Glutamatergic neuron (in vitro differentiated cells): ENCODE measurements at regions not wholly inside any gene's neighbourhood (a gene's known extent, or its start where the extent isn't known, plus 50 kb on each side); places are given as distances from the start of the nearest gene placed in this dataset.

Experiments
- DNase-seq: peaks from one replicate; pipeline ENCODE4 v3.0.0; 2022
- H3K27ac Mint-ChIP-seq: one replicate; pipeline ENCODE4 v1.8.0; 2020; ENCODE audit warnings: mild to moderate bottlenecking, mixed read lengths, inconsistent platforms; ENCODE audit not compliant: unreplicated experiment
- H3K27me3 Mint-ChIP-seq: one replicate; pipeline ENCODE4 v1.8.0; 2020; ENCODE audit warnings: mild to moderate bottlenecking, moderate library complexity, mixed read lengths, inconsistent platforms; ENCODE audit not compliant: unreplicated experiment
- H3K36me3 Mint-ChIP-seq: one replicate; pipeline ENCODE4 v1.8.0; 2020; ENCODE audit warnings: mild to moderate bottlenecking, mixed read lengths, inconsistent platforms; ENCODE audit not compliant: unreplicated experiment
- H3K4me1 Mint-ChIP-seq: one replicate; pipeline ENCODE4 v1.8.0; 2020; ENCODE audit warnings: mild to moderate bottlenecking, low read depth, mixed read lengths, inconsistent platforms; ENCODE audit not compliant: unreplicated experiment
- H3K4me3 Mint-ChIP-seq: one replicate; pipeline ENCODE4 v1.8.0; 2020; ENCODE audit warnings: mild to moderate bottlenecking, mixed read lengths, inconsistent platforms; ENCODE audit not compliant: unreplicated experiment
- H3K9me3 Mint-ChIP-seq: one replicate; pipeline ENCODE4 v1.8.0; 2020; ENCODE audit warnings: mild to moderate bottlenecking, moderate library complexity, mixed read lengths, inconsistent platforms; ENCODE audit not compliant: unreplicated experiment
- TF ChIP-seq, protein P1 (sequence below): fragments of 200-600 bp; sonication (generic); IDR thresholded peaks from one replicate; pipeline ENCODE4 v1.5.0; 2021; ENCODE audit not compliant: partially characterized antibody, unreplicated experiment

- Mint-ChIP-seq H3K4me3 (no peak overlapping the region), H3K4me1 (no peaks in the 10 kb centered on the region), H3K9me3 (no peaks in the 10 kb centered on the region), H3K27ac (no peak overlapping the region), H3K36me3 (no peaks in the 10 kb centered on the region), H3K27me3 (no peaks in the 10 kb centered on the region)
- TF ChIP-seq, protein P1, sequence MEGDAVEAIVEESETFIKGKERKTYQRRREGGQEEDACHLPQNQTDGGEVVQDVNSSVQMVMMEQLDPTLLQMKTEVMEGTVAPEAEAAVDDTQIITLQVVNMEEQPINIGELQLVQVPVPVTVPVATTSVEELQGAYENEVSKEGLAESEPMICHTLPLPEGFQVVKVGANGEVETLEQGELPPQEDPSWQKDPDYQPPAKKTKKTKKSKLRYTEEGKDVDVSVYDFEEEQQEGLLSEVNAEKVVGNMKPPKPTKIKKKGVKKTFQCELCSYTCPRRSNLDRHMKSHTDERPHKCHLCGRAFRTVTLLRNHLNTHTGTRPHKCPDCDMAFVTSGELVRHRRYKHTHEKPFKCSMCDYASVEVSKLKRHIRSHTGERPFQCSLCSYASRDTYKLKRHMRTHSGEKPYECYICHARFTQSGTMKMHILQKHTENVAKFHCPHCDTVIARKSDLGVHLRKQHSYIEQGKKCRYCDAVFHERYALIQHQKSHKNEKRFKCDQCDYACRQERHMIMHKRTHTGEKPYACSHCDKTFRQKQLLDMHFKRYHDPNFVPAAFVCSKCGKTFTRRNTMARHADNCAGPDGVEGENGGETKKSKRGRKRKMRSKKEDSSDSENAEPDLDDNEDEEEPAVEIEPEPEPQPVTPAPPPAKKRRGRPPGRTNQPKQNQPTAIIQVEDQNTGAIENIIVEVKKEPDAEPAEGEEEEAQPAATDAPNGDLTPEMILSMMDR, result no peak
- DNase-seq, result no peak
Observed at GRCh38 chr11:110824912-110825620, 112.8 kb upstream of the ARHGAP20 start.

- H3K9me3 Mint-ChIP-seq, result no peaks in the 10 kb centered on the region
- H3K4me1 Mint-ChIP-seq, result no peaks in the 10 kb centered on the region
- no peak overlapping the region for H3K4me3 Mint-ChIP-seq
- H3K27ac Mint-ChIP-seq, result no peak overlapping the region
- H3K27me3 Mint-ChIP-seq, result no peaks in the 10 kb centered on the region
- no peaks in the 10 kb centered on the region for H3K36me3 Mint-ChIP-seq
- TF ChIP-seq, protein P1, result no peak
- DNase-seq, result no peak
Observed at GRCh38 chr11:110818032-110818687, 105.9 kb upstream of the ARHGAP20 start.

DNA sequence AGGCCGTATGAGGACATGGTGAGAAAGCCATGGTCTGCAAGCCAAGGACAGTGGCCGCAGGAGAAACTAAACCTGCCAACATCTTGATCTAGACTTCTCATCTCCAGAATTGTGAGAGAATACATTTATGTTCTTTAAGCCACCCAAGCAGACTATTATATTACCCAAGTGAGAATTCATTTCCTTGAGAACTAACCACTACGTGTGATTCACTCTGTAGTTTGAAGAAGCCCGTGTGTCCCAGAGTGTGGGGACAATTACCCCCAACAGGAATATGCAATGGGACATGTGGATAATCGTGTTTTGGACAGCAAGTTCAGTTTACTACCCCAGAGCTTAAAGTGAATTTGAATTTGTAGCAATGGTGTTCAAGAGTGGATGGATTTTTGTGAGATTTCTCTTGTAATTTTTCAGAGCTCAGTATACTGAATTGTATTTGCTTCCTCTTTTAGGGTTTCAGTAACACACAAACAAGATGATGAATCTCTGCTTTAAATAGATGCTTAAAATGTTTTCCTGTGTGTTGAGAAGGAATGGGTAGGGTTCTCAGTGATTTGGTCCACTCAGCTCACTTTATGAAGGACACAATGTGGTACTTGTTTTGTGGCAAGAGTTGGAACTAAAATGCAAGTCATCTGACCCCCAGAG is 100.0 kb upstream of the ARHGAP20 start:
- Mint-ChIP-seq H3K4me3 (no peak overlapping the region), H3K4me1 (no peaks in the 10 kb centered on the region), H3K36me3 (no peaks in the 10 kb centered on the region), H3K9me3 (no peaks in the 10 kb centered on the region), H3K27me3 (no peaks in the 10 kb centered on the region), H3K27ac (no peak overlapping the region)
- no peak for DNase-seq
- TF ChIP-seq, protein P1, result no peak

DNA sequence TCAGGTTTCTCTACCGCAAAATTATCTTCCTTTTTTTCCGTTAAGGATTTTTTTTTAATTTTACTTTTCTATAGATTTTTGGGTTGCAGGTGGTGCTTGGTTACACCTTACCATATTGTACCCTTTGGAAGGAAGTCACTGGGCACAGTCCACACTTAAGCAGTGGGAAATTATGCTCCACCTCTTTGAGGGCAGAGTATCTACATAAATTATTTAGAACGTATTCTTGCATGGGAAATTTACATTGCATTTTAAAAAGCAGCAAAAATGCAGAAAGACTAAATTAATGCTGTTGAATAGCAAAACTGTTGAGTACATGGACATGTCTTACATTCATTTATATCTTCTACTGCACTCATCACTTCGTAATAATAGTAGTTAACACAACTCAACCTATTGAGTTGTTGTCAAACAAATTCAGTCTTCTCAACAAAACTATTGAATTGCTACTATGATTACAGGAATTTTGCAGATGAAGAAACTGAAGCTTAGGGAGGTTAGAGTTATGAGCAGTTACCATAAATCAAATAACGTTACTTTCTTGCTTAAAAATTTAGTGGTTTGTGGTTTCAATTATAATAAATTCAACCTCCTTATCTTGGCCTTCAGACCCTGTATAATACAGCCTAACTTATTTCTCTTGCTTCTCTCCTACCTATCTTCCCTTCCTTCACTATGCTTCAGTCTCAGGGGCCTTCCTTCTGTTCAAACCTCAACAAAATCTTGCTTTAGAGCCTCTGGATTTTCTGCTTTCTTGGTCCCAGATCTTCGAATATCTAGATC is 97.4 kb upstream of the ARHGAP20 start:
- no peaks in the 10 kb centered on the region for H3K4me1 Mint-ChIP-seq
- H3K4me3 Mint-ChIP-seq, result no peak overlapping the region
- no peaks in the 10 kb centered on the region for H3K9me3 Mint-ChIP-seq
- H3K27me3 Mint-ChIP-seq, result no peaks in the 10 kb centered on the region
- DNase-seq, result no peak
- no peak overlapping the region for H3K27ac Mint-ChIP-seq
- TF ChIP-seq, protein P1, result no peak
- H3K36me3 Mint-ChIP-seq, result no peaks in the 10 kb centered on the region
